ENCODE measurements at regions not wholly inside any gene's neighbourhood (a gene's known extent, or its start where the extent isn't known, plus 50 kb on each side); places are given as distances from the start of the nearest gene placed in this dataset.

DNA sequence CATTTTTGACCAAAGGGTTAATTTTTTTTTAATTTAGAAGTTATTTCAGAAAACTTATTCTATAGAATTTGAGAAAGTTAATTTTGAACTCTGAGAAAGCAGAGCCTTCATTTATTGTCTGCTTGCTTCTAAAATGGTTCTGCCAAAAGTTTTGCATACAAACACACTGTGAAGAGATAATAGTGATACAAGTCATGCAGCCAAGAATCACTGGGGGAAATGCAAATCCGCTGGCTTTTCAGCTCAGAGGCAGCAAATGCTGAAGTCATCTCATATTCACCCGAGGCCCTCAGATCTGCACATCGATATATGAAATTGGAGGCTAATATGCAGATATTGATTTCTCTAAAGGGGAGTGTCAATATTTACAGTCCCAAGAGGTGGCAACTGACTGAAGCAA lies 186.2 kb downstream of the KIT start:
- ATAC-seq (no peak), FAIRE-seq (no peak), DNase-seq (no peak)
- Histone ChIP-seq H3K4me1 (no peaks in the 10 kb centered on the region), H3K4me3 (no peak overlapping the region), H3K27ac (no peak overlapping the region), H3K27me3 (no peaks in the 10 kb centered on the region), H3K36me3 (no peaks in the 10 kb centered on the region), H3K9me3 (no peaks in the 10 kb centered on the region)
- WGBS, 2 donors = 14 to 18% methylated on average over 3 of the region's 3 CpGs
- intact Hi-C loops (cut with DNase I) = no loop called here
- TF ChIP-seq, protein P1, sequence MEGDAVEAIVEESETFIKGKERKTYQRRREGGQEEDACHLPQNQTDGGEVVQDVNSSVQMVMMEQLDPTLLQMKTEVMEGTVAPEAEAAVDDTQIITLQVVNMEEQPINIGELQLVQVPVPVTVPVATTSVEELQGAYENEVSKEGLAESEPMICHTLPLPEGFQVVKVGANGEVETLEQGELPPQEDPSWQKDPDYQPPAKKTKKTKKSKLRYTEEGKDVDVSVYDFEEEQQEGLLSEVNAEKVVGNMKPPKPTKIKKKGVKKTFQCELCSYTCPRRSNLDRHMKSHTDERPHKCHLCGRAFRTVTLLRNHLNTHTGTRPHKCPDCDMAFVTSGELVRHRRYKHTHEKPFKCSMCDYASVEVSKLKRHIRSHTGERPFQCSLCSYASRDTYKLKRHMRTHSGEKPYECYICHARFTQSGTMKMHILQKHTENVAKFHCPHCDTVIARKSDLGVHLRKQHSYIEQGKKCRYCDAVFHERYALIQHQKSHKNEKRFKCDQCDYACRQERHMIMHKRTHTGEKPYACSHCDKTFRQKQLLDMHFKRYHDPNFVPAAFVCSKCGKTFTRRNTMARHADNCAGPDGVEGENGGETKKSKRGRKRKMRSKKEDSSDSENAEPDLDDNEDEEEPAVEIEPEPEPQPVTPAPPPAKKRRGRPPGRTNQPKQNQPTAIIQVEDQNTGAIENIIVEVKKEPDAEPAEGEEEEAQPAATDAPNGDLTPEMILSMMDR (IDR thresholded peaks at IDR 0.05) = no peak

DNA sequence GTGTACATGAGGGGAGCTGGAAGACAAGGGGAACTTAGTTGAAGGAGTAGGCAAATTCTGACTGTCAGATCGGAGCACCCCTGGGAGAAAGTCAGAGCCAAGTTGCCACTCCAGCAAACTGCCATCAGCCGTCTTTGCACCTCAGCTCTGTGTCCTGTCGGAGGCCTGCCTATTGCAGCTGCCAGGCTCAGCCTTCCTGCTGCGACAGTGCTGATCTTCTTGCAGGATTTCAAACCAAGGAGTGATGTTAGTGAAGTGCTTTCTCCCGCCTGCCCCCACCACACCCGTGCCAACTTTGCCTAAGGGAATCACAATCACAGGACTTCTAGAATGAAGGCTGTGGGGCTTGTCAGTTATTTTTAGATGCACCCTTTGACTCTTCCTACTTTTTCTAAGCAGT lies 185.3 kb downstream of the KIT start:
- Histone ChIP-seq H3K27ac (no peak overlapping the region), H3K9me3 (no peaks in the 10 kb centered on the region), H3K4me3 (no peak overlapping the region), H3K4me1 (no peaks in the 10 kb centered on the region), H3K27me3 (no peaks in the 10 kb centered on the region), H3K36me3 (no peaks in the 10 kb centered on the region)
- 59 to 67% methylated on average over 6 of the region's 6 CpGs for WGBS, 2 donors
- FAIRE-seq = no peak
- TF ChIP-seq, protein P1 (IDR thresholded peaks at IDR 0.05) = no peak
- no peak for DNase-seq
- no peak for ATAC-seq
- intact Hi-C loops (cut with DNase I) = no loop called here

DNA sequence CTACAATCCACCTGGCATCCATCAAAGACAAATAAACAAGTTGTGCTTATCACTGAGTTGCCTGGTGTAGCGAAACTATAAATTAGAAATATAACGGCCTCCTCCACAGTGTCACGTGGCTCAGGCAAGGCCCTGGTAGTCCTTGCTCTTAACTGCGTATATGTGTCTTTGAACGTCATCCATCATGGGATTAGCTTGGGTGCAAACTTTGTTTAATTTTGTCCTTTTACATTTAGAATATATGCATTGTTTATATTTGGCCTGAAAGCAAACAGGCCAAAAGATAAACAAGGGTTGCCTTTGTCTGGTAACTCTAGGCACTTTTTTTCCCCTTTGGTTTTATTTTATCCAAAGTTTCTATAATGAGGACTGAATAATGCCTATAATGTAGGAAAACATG lies 184.9 kb downstream of the KIT start:
- no peaks in the 10 kb centered on the region for H3K4me1 ChIP-seq
- WGBS, 2 donors = 48 to 55% methylated on average over 5 of the region's 5 CpGs
- no peak overlapping the region for H3K27ac ChIP-seq
- no peak overlapping the region for H3K4me3 ChIP-seq
- H3K9me3 ChIP-seq = no peaks in the 10 kb centered on the region
- no peak for FAIRE-seq
- intact Hi-C loops (cut with DNase I) = no loop called here
- no peak for DNase-seq
- ATAC-seq = no peak
- no peaks in the 10 kb centered on the region for H3K36me3 ChIP-seq
- H3K27me3 ChIP-seq = no peaks in the 10 kb centered on the region
- TF ChIP-seq, protein P1 (IDR thresholded peaks at IDR 0.05) = no peak

DNA sequence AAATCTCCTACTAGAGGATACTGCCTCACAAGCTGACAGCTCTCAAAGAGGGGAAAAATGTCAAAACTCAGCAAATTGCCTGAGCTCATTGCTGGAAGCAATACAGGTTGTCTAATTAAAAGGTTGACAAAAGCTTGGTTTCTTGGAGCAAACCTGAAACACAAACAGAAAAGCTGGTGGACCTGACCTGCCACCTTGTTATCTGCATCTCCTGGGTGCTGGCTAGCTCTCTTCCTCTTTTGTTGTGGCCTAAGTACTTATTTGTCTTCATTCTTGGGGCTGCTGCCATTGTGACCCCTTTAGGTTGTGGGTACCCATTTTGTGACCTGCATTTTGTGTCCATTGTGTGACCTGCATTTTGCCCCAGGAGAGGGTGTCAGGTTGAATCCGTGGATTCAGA lies 184.5 kb downstream of the KIT start:
- no peak for FAIRE-seq
- intact Hi-C loops (cut with DNase I) = no loop called here
- H3K27ac ChIP-seq = no peak overlapping the region

DNA sequence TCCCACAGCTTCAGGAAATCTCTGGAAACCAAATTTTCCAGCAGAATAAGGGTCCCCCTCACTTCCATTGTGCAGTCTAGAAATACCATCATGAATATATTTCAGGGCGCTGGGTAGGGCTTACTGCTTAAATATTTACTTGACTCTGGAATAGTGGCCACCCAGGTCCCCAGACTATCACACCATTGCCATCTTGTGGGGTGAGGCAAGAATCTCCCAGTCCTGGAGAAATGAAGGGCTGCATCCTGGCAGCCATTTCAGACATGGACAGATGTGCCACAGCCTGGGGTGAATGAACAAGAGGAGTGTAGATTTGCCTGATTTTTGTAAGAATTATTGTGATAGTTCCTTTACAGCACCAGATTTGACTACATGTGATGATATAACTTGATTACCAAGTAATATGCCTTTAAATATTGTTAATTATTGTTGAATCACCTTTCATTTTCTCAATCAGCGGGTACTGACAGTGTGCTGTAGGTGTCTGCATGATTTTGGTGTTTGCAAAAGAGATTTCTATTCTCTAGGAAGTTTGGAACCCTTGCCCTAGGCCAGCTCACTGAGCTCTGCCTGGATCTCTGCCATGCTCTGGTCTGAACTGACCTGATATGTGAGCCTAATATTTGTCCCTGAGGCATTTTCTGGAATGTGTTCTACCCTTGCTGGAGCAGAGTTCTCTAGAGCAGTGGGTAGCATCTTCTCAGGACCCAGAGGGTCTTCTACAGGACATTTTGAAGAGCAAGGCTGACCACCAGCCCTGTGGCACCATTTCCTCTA lies 183.4 kb downstream of the KIT start:
- ATAC-seq = no peak
- DNase-seq = no peak
- no peak overlapping the region for H3K27ac ChIP-seq
- H3K36me3 ChIP-seq = no peaks in the 10 kb centered on the region
- WGBS, 2 donors = 39 to 59% methylated on average over 2 of the region's 2 CpGs
- no peak overlapping the region for H3K4me3 ChIP-seq
- intact Hi-C loops (cut with DNase I) = no loop called here
- H3K4me1 ChIP-seq = no peaks in the 10 kb centered on the region
- FAIRE-seq = no peak
- no peaks in the 10 kb centered on the region for H3K9me3 ChIP-seq
- no peaks in the 10 kb centered on the region for H3K27me3 ChIP-seq
- TF ChIP-seq, protein P1 (IDR thresholded peaks at IDR 0.05) = no peak

More for the DNA sequence above, 184.5 kb downstream of the KIT start:
- H3K36me3 ChIP-seq = no peaks in the 10 kb centered on the region
- no peaks in the 10 kb centered on the region for H3K27me3 ChIP-seq
- TF ChIP-seq, protein P1 (IDR thresholded peaks at IDR 0.05) = no peak
- H3K9me3 ChIP-seq = no peaks in the 10 kb centered on the region
- 38% methylated on average over 1 of the region's 1 CpG for WGBS, 2 donors
- no peak for DNase-seq
- no peak overlapping the region for H3K4me3 ChIP-seq
- H3K4me1 ChIP-seq = no peaks in the 10 kb centered on the region
- no peak for ATAC-seq

All from pancreas (tissue), 10 donors.